Keratinocyte (primary cell): ENCODE measurements at regions not wholly inside any gene's neighbourhood (a gene's known extent, or its start where the extent isn't known, plus 50 kb on each side); places are given as distances from the start of the nearest gene placed in this dataset.

Experiments used
- DNase-seq: peaks from one replicate; pipeline ENCODE4 v3.0.0-alpha.2; 2011; ENCODE audit warnings: low read depth, missing footprints, low spot score
- FAIRE-seq: peaks from 2 replicates; lab custom pipeline; 2011; peaks lifted over from hg19 to GRCh38; lab: Jason Lieb, UNC
- H2AFZ ChIP-seq: 2 replicates; pipeline ENCODE4 v1.6.0; 2012; ENCODE audit warnings: low read length, control low read depth, inconsistent platforms; ENCODE audit not compliant: control insufficient read depth
- H3K27ac ChIP-seq: 2 replicates; pipeline ENCODE4 v1.5.1; 2011; ENCODE audit warnings: low read length; ENCODE audit not compliant: control insufficient read depth, insufficient read depth
- H3K27me3 ChIP-seq: 3 replicates; pipeline ENCODE4 v1.6.0; 2011; ENCODE audit warnings: low read length; ENCODE audit not compliant: control insufficient read depth, insufficient read depth; ENCODE audit errors: extremely low read depth
- H3K36me3 ChIP-seq, 2 experiments: 2 replicates in 1 of 2; 3 replicates in 1 of 2; pipeline ENCODE4 v1.5.1; 2011; ENCODE audit warnings: low read length in 2 of 2, mild to moderate bottlenecking in 1 of 2; ENCODE audit not compliant: control insufficient read depth in 2 of 2, insufficient read depth in 2 of 2; ENCODE audit errors: extremely low read depth in 1 of 2
- H3K4me1 ChIP-seq: 3 replicates; pipeline ENCODE4 v1.5.1; 2011; ENCODE audit warnings: low read length; ENCODE audit not compliant: control insufficient read depth, insufficient read depth; ENCODE audit errors: extremely low read depth
- H3K4me2 ChIP-seq: 3 replicates; pipeline ENCODE4 v1.6.0; 2011; ENCODE audit warnings: low read depth, low read length; ENCODE audit not compliant: control insufficient read depth, insufficient read depth; ENCODE audit errors: extremely low read depth
- H3K4me3 ChIP-seq, 3 experiments: fragments of 200-600 bp in 1 of 3; sonication (generic) in 1 of 3; 2 replicates in 2 of 3; 3 replicates in 1 of 3; pipeline ENCODE4 v1.5.1; 2011 to 2016; ENCODE audit warnings: low read length in 3 of 3, mild to moderate bottlenecking in 3 of 3, control low read depth in 2 of 3, inconsistent platforms in 1 of 3, low read depth in 1 of 3, mixed read lengths in 1 of 3, mixed run types in 1 of 3, moderate library complexity in 1 of 3; ENCODE audit not compliant: control insufficient read depth in 2 of 3, insufficient read depth in 2 of 3; ENCODE audit errors: extremely low read depth in 1 of 3
- H3K79me2 ChIP-seq: 2 replicates; pipeline ENCODE4 v1.6.0; 2012; ENCODE audit warnings: low read length; ENCODE audit not compliant: control insufficient read depth, insufficient read depth
- H3K9ac ChIP-seq: 3 replicates; pipeline ENCODE4 v1.6.0; 2011; ENCODE audit warnings: low read length; ENCODE audit not compliant: control insufficient read depth, insufficient read depth; ENCODE audit errors: extremely low read depth
- H3K9me1 ChIP-seq: 3 replicates; pipeline ENCODE4 v1.6.0; 2011; ENCODE audit warnings: low read length; ENCODE audit not compliant: control insufficient read depth, insufficient read depth; ENCODE audit errors: extremely low read depth
- H3K9me3 ChIP-seq: 2 replicates; pipeline ENCODE4 v1.5.1; 2012; ENCODE audit warnings: low read depth, low read length; ENCODE audit not compliant: control insufficient read depth
- H4K20me1 ChIP-seq: 3 replicates; pipeline ENCODE4 v1.6.0; 2011; ENCODE audit warnings: low read length; ENCODE audit not compliant: control insufficient read depth, insufficient read depth; ENCODE audit errors: extremely low read depth
- CTCF ChIP-seq, 3 experiments: IDR thresholded peaks in 1 of 3; conservative IDR thresholded peaks in 1 of 3; optimal IDR thresholded peaks in 1 of 3; 2 replicates in 2 of 3; 3 replicates in 1 of 3; pipeline versions ENCODE3 to v1.5.1; 2011; ENCODE audit warnings: low read length in 3 of 3, mild to moderate bottlenecking in 3 of 3, moderate library complexity in 2 of 3, control low read depth in 1 of 3, inconsistent platforms in 1 of 3; ENCODE audit not compliant: insufficient read depth in 2 of 3; ENCODE audit errors: extremely low read depth in 1 of 3
- EZH2 ChIP-seq: IDR thresholded peaks from one replicate; pipeline ENCODE4 v1.6.1; 2012; ENCODE audit warnings: inconsistent platforms, mild to moderate bottlenecking, low read length, moderate library complexity
- dilution Hi-C: fragments of 300-500 bp; cut with MboI; formaldehyde crosslinking; loops from one replicate; pipeline ENCODE4 v1.7.0; 2020; ENCODE audit warnings: low sequenced_read_pairs; ENCODE audit not compliant: extremely low pct_ligation_motif_present

- no peaks in the 10 kb centered on the region for H3K36me3 ChIP-seq
- no peaks in the 10 kb centered on the region for H3K9me3 ChIP-seq
- H3K4me1 ChIP-seq = no peaks in the 10 kb centered on the region
- H3K4me2 ChIP-seq = no peak overlapping the region
- H4K20me1 ChIP-seq = no peaks in the 10 kb centered on the region
- no peaks in the 10 kb centered on the region for H3K79me2 ChIP-seq
- DNase-seq (no peak), FAIRE-seq (no peak)
- no peak overlapping the region for H3K4me3 ChIP-seq
- H3K27me3 ChIP-seq = peaks cover 22% of the 10 kb centered on the region
- no peak overlapping the region for H3K9ac ChIP-seq
- TF ChIP-seq EZH2 (no peak), CTCF (optimal IDR thresholded peaks at IDR 0.05 in 1 of 3, IDR thresholded peaks at IDR 0.05 in 1 of 3, conservative IDR thresholded peaks at IDR 0.05 in 1 of 3; ENCODE audit: extremely low read depth in 1 of 3, insufficient read depth in 2 of 3, low read length in 3 of 3) (no peak)
- H3K9me1 ChIP-seq = no peaks in the 10 kb centered on the region
- H2AFZ ChIP-seq = no peak overlapping the region
- no peak overlapping the region for H3K27ac ChIP-seq
- dilution Hi-C loops = no loop called here
Measured at GRCh38 chr2:118772487-118773200, 74.8 kb downstream of the EN1 start.

GRCh38 chr2:118769707-118770400 is 77.6 kb downstream of the EN1 start:
- dilution Hi-C loops = no loop called here
- Histone ChIP-seq H3K4me1 (no peaks in the 10 kb centered on the region), H3K27ac (no peak overlapping the region), H3K79me2 (no peaks in the 10 kb centered on the region), H3K9me1 (no peaks in the 10 kb centered on the region), H4K20me1 (no peaks in the 10 kb centered on the region), H3K9ac (no peak overlapping the region), H3K4me2 (no peak overlapping the region), H2AFZ (no peak overlapping the region), H3K9me3 (no peaks in the 10 kb centered on the region), H3K27me3 (peaks cover 22% of the 10 kb centered on the region), H3K4me3 (no peak overlapping the region), H3K36me3 (no peaks in the 10 kb centered on the region)
- no peak for TF ChIP-seq CTCF (optimal IDR thresholded peaks at IDR 0.05 in 1 of 3, IDR thresholded peaks at IDR 0.05 in 1 of 3, conservative IDR thresholded peaks at IDR 0.05 in 1 of 3; ENCODE audit: extremely low read depth in 1 of 3, insufficient read depth in 2 of 3, low read length in 3 of 3)
- no peak for TF ChIP-seq EZH2
- no peak for FAIRE-seq
- DNase-seq = no peak
